ENCODE measurements at regions not wholly inside any gene's neighbourhood (a gene's known extent, or its start where the extent isn't known, plus 50 kb on each side); places are given as distances from the start of the nearest gene placed in this dataset.

DNA sequence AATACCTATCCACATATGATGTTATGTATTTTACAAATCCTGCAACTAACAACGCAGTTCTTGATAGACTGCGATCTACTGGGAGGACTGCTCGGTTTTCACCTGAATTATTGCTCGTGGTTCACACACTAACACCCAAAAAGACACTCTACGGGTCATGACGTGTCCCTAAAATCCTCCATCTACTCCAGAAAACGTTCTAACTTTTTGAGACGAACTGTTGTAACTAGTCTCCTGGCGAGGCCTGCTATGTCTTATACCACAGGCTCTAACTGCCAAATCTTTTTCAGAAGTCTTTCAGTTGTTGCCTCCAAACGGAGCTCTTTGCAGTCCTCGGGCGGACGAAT, 108.2 kb downstream of the KCNRG start:
- no peaks in the 10 kb centered on the region for H3K36me3 ChIP-seq
- H3K27me3 ChIP-seq: peaks cover 2% of the 10 kb centered on the region
- intact Hi-C loops (cut with DNase I): loop anchor here in 2 of 4 donors (5.0 to 10.0 kb wide), 2 partner anchors 41 to 1461 kb away; partner anchors contain the start of gene WDFY2 (in 1 of the 2)
- no peaks in the 10 kb centered on the region for H3K9me3 ChIP-seq
- DNase-seq: no peak
- 22 to 24% (median 23%) methylated on average over 13 of the region's 13 CpGs for WGBS, 3 donors
- peaks cover 2% of the 10 kb centered on the region for H3K4me1 ChIP-seq (ENCODE audit: insufficient read depth)
- H3K27ac ChIP-seq: peak overlapping the region; percentile 70 to 97
- peak overlapping the region; percentile 83 for H3K4me3 ChIP-seq
- TF ChIP-seq, protein P1, sequence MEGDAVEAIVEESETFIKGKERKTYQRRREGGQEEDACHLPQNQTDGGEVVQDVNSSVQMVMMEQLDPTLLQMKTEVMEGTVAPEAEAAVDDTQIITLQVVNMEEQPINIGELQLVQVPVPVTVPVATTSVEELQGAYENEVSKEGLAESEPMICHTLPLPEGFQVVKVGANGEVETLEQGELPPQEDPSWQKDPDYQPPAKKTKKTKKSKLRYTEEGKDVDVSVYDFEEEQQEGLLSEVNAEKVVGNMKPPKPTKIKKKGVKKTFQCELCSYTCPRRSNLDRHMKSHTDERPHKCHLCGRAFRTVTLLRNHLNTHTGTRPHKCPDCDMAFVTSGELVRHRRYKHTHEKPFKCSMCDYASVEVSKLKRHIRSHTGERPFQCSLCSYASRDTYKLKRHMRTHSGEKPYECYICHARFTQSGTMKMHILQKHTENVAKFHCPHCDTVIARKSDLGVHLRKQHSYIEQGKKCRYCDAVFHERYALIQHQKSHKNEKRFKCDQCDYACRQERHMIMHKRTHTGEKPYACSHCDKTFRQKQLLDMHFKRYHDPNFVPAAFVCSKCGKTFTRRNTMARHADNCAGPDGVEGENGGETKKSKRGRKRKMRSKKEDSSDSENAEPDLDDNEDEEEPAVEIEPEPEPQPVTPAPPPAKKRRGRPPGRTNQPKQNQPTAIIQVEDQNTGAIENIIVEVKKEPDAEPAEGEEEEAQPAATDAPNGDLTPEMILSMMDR (IDR thresholded peaks at IDR 0.05): no peak
- TF ChIP-seq EP300 (IDR thresholded peaks at IDR 0.05): no peak
- TF ChIP-seq POLR2A (IDR thresholded peaks at IDR 0.05): no peak

DNA sequence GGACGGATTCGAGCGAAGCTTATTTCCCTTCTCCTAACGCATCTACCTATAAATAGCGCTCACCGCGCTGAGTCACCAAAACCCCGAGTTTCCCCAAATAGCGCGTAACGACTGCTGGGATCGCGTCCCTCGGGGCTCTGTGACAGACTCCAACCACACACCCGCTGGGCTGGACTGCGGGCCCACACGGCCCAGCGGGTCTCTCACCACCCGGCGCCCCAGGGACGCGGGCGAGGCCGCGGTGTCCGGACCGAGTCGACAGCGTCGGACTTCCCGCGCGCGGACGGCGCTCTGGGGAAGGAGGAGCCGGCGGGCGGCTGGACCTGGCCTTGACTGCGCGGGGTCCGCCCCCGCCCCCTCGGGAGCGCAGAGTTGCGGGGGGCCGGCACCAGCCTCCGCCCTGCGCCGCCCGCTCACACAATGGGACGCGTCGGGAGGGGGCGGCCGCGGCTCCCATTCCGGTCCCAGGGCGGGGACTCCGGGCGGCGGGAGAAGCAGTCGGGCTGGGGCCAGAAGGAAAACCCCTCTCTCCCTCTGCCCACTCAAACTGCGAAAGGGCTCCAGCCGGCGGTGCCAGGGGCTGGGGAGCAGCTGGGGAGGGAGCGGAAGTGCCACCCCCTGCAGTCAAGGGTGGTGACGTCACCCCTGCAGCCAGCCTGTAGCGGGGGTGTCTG, 108.8 kb downstream of the KCNRG start:
- Histone ChIP-seq H3K36me3 (no peaks in the 10 kb centered on the region), H3K27me3 (peaks cover 4% of the 10 kb centered on the region), H3K4me1 (ENCODE audit: insufficient read depth) (peaks cover 2% of the 10 kb centered on the region), H3K27ac (peak overlapping the region; percentile 70 to 97), H3K4me3 (peak overlapping the region; percentile 83), H3K9me3 (no peaks in the 10 kb centered on the region)
- intact Hi-C loops (cut with DNase I): loop anchor here in 2 of 4 donors (2.0 to 10.0 kb wide), 4 partner anchors 42 to 1461 kb away; partner anchors contain the start of genes TRIM13 (in 1 of the 2) and WDFY2 (in 1 of the 2)
- 1% methylated on average over 43 to 68 of the region's 69 CpGs for WGBS, 3 donors
- TF ChIP-seq EP300 (IDR thresholded peaks at IDR 0.05) (peak; percentile 34), POLR2A (IDR thresholded peaks at IDR 0.05) (peak; percentile 82)
- TF ChIP-seq, protein P1 (IDR thresholded peaks at IDR 0.05): peak in 2 of 3 donors; percentile 11 to 24
- peak in 1 of 5 donors; percentile 80 for DNase-seq

DNA sequence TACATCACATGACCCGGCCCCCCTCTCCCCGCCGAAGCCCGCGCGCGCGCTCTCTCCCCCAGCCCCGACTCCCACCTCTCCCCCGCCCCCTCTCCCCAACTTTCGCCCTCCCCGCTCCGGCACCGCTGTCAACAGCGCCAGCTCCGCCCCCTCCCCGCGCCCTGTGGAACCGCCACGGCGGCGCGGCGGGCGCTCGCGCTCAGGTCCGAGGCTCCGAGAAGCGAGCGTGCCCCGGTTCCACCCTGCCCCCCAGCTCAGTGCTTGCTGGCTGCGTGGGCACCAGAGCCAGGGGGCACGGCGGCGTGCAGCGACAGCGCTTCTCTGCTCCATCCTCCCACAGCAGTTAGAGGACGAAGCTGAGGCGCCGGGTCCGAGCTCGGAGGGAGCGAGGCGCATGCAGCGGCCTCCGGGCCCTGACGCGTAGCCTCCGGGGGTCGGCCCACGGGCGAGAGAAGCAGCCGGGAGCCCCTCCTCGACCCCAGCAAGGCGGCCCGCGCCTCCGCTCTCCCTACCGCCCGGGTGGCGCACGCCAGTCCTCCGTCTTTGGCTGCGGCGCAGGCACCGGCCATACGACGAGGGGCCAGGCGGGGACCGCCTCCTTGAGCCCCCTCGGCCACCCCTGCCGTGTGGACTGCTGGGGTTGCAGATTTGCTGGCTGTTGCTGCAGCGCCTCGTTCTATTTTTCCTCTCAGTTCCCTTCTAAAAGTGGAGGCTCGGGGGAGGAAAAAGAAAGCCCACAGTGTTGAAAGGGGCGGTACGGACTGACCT, 109.5 kb downstream of the KCNRG start:
- H3K4me3 ChIP-seq: peak overlapping the region; percentile 83
- no peaks in the 10 kb centered on the region for H3K9me3 ChIP-seq
- 0 to 1% (median 1%) methylated on average over 29 to 78 of the region's 78 CpGs for WGBS, 3 donors
- TF ChIP-seq POLR2A (IDR thresholded peaks at IDR 0.05) (no peak), EP300 (IDR thresholded peaks at IDR 0.05) (no peak)
- TF ChIP-seq, protein P1 (IDR thresholded peaks at IDR 0.05): no peak
- H3K4me1 ChIP-seq (ENCODE audit: insufficient read depth): peaks cover 2% of the 10 kb centered on the region
- no peaks in the 10 kb centered on the region for H3K36me3 ChIP-seq
- H3K27ac ChIP-seq: peak overlapping the region; percentile 68 to 97
- intact Hi-C loops (cut with DNase I): loop anchor here in 2 of 4 donors (2.0 to 10.0 kb wide), 5 partner anchors 42 to 1460 kb away; partner anchors contain the start of genes TRIM13 (in 2 of the 2) and WDFY2 (in 1 of the 2)
- H3K27me3 ChIP-seq: peaks cover 4% of the 10 kb centered on the region
- DNase-seq: peak; percentile 94 to 98 (median 97)

DNA sequence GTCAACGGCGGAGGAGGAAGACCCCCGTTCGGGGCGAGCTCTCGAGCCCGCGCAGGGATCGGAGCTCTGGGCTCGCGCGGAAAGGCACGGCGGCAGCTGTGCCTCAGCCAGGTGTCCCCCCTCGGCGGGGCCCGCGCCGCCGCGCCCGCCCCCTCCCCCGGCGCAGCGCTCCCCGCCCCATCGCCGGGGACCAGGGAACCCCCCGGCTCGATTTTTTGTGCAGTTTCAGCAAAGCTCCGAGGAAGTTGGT, 110.0 kb downstream of the KCNRG start:
- intact Hi-C loops (cut with DNase I): loop anchor here in 2 of 4 donors (2.0 to 10.0 kb wide), 4 partner anchors 44 to 1460 kb away; partner anchors contain the start of genes TRIM13 (in 2 of the 2) and WDFY2 (in 1 of the 2)
- H3K27me3 ChIP-seq: peaks cover 4% of the 10 kb centered on the region
- TF ChIP-seq POLR2A (IDR thresholded peaks at IDR 0.05): no peak
- TF ChIP-seq, protein P1 (IDR thresholded peaks at IDR 0.05): no peak
- no peak for TF ChIP-seq EP300 (IDR thresholded peaks at IDR 0.05)
- no peaks in the 10 kb centered on the region for H3K36me3 ChIP-seq
- no peaks in the 10 kb centered on the region for H3K9me3 ChIP-seq
- H3K4me3 ChIP-seq: peak overlapping the region; percentile 83
- peaks cover 2% of the 10 kb centered on the region for H3K4me1 ChIP-seq (ENCODE audit: insufficient read depth)
- DNase-seq: no peak
- 0 to 1% (median 0%) methylated on average over 19 to 31 of the region's 31 CpGs for WGBS, 3 donors
- peak overlapping the region; percentile 68 to 97 for H3K27ac ChIP-seq

Data from ovary (tissue), 7 donors.